Coronary artery (tissue), 2 donors: ENCODE measurements at regions not wholly inside any gene's neighbourhood (a gene's known extent, or its start where the extent isn't known, plus 50 kb on each side); places are given as distances from the start of the nearest gene placed in this dataset.

Experiments used
- DNase-seq: peaks from one replicate; pipeline ENCODE4 v3.0.0-alpha.2; 2017; ENCODE audit warnings: low spot score
- H3K27ac ChIP-seq, 2 donors: fragments of 200-600 bp; sonication (generic); one replicate each; pipeline ENCODE4 v1.5.1; 2016 to 2019
- H3K4me3 ChIP-seq: fragments of 200-600 bp; sonication (generic); 2 replicates; pipeline ENCODE4 v1.5.1; 2016; ENCODE audit warnings: mild to moderate bottlenecking, moderate library complexity
- TF ChIP-seq, protein P1 (sequence below): fragments of 200-600 bp; sonication (generic); IDR thresholded peaks from one replicate; pipeline ENCODE4 v1.5.1; 2019; ENCODE audit warnings: antibody characterized with exemption

DNA sequence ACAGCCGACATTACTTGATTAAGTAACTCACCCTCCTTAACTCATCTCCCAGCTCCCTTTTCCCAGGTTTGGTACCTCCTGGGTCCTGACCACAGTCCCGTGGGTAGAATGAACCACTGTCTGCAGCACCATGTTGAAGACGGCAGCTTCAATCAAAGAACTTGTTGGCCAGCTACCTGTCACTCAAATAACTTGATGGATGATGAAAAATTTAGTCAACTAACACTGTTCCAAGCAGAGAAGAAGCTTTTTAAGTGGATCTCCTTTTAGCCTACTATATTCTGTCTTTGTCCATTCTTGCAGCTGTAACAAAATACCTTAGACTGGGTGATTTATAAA lies 138.4 kb upstream of the F3 start:
- no peak overlapping the region for H3K4me3 ChIP-seq
- H3K27ac ChIP-seq: peak overlapping the region in 1 of 2 donors; percentile 33
- TF ChIP-seq, protein P1, sequence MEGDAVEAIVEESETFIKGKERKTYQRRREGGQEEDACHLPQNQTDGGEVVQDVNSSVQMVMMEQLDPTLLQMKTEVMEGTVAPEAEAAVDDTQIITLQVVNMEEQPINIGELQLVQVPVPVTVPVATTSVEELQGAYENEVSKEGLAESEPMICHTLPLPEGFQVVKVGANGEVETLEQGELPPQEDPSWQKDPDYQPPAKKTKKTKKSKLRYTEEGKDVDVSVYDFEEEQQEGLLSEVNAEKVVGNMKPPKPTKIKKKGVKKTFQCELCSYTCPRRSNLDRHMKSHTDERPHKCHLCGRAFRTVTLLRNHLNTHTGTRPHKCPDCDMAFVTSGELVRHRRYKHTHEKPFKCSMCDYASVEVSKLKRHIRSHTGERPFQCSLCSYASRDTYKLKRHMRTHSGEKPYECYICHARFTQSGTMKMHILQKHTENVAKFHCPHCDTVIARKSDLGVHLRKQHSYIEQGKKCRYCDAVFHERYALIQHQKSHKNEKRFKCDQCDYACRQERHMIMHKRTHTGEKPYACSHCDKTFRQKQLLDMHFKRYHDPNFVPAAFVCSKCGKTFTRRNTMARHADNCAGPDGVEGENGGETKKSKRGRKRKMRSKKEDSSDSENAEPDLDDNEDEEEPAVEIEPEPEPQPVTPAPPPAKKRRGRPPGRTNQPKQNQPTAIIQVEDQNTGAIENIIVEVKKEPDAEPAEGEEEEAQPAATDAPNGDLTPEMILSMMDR: no peak
- no peak for DNase-seq

DNA sequence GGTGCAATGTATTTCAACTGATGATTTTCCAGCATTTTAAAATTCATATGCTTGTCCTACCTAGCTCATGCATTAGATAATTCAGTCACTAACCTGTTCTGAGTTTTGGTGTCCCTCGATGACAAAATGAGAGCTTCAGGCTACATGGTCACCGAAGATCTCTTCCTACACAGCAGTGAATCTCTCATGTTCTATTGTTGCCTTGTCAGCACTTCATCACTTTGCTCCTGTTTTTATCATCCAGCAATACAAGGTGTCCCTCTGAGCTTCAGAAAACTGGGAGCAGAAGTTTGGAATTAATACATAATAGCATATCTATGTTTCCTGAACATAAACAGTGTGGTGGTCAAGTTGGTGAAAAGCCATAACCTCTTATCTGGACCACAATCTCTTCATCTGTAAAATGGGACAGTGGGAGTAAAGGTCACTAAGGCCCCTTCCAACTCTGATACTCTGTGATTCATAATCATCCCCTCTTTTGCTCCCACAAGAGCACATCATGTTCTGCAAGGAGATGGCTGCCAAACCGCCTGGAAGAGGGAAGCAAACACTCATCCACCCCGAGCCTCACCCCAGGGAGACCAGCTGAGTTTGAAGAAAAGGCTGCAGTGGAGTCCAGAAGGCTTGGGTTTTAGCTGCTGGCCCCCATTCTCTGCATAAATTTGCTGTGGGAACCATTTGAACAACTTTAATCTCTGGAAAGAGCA lies 137.9 kb upstream of the F3 start:
- TF ChIP-seq, protein P1: no peak
- Histone ChIP-seq H3K4me3 (no peak overlapping the region), H3K27ac (peak overlapping the region in 1 of 2 donors; percentile 73)
- DNase-seq: no peak

DNA sequence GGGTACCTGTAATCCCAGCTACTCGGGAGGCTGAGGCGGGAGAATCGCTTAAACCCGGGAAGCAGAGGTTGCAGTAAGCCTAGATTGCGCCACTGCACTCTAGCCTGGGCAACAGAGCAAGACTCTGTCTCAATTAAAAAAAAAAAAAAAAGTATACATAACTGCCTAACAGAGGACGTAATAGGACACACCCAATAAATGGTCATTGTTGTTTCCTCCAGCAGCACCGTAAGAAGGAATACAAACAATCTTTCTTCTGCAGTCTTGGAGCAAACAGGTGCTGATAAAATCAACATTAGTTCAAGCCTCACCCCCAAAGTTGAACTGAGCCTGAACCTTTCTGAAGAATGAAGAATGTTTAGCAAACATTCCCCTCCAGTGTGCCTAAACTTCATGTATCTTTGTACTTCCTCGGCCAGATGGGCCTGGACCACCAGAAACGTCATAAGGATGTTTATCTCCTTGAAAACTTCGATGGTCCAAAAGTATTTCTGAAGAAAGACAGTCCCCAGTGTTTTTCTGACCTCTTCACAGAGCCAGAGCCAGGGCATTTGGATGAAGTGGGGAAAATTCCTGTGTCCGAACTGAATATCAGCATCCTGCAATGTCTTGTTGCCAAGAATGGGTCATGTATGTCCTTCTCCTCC lies 136.8 kb upstream of the F3 start:
- Histone ChIP-seq H3K27ac (peak overlapping the region in 1 of 2 donors; percentile 73), H3K4me3 (no peak overlapping the region)
- TF ChIP-seq, protein P1: no peak
- DNase-seq: no peak

DNA sequence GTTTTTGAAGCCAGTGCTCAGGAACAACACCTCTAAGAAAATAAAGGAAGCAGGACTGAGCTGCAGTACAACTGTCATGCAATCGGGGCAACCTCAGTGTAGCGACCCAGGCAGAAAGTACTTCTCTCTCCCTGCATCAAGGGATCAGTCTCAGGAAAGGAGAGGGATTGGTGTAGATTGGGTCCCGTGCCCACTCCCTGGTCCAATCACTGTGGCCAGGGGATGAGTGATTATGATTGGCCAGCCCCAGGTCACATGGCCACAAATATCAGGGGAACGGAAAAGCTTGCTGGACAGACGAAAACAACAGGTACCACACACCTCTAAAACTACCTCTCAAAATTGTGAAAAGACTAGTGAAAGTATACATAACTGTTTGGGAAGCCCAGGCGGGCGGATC lies 136.2 kb upstream of the F3 start:
- H3K27ac ChIP-seq: peak overlapping the region in 1 of 2 donors; percentile 34
- DNase-seq: no peak
- no peak overlapping the region for H3K4me3 ChIP-seq
- TF ChIP-seq, protein P1: no peak

DNA sequence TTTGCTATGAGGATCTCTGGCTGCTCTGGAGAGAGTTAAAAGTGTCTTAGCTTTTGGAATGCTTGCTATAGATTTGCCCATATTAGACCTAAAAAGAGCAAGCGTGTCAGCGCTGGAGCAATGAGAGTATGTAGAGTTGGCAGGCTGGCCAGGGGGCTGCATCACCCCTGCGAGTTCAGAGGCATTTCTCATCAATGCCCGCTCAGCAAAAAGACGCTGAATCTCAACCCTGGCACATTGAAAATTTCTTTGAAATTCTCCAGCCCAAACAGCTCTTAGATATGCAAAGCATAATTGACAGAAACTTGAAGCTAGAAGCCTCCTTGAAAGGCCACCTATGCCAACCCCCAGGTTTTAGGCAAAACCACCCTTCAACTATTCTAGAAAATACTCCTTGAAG lies 135.5 kb upstream of the F3 start:
- DNase-seq: no peak
- TF ChIP-seq, protein P1: no peak
- Histone ChIP-seq H3K27ac (no peak overlapping the region), H3K4me3 (no peak overlapping the region)

DNA sequence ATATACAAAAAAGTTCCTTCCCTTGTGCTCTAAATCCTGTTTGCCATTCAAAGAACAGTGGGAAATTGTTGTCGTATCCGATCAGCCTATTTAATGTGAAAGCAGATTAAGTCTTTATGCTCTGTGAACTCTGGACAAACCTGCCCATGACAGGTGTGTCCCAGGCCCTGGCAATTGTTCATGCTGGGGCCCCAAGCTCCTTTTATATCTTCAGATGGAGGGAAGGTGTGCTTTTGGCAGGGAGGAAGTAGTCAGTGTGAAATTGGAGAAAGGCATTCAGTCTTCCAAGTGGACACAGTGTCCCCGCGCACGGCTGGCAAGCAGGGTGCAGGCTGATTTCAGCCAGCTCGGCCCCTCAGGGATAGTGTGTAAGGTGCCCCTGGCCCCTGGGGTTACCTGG lies 135.1 kb upstream of the F3 start:
- H3K4me3 ChIP-seq: no peak overlapping the region
- TF ChIP-seq, protein P1: no peak
- no peak overlapping the region for H3K27ac ChIP-seq
- DNase-seq: no peak

DNA sequence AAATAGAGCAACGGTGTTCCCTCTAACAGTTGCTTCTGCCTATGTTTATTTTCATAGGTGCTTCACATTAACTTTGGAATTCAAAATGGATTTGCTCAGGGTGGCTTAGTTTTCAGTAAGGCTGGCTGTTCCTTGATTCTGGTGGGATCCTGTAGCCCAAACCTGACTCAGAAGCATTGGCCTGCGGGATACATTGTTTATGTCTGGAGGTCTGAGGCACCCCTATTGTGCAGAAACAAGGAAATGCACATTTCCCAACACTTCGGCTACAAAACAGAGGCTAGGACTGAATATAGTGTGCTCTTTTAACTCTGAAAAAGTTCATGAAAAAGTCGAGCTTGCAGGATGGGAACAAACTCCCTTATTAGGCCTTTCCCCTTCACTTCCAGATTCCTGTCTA lies 133.8 kb upstream of the F3 start:
- H3K27ac ChIP-seq: no peak overlapping the region
- no peak for DNase-seq
- no peak overlapping the region for H3K4me3 ChIP-seq
- TF ChIP-seq, protein P1: no peak
